Spinal cord (tissue), 9 donors: ENCODE measurements at regions not wholly inside any gene's neighbourhood (a gene's known extent, or its start where the extent isn't known, plus 50 kb on each side); places are given as distances from the start of the nearest gene placed in this dataset.

ENCODE experiments used
- DNase-seq, 6 donors: peaks; one replicate each; pipeline versions ENCODE4 v3.0.0 to v3.0.0-alpha.2; 2013 to 2015; ENCODE audit warnings: low spot score in 6 of 6, low read depth in 4 of 6
- H3K27ac ChIP-seq: one replicate; pipeline ENCODE4 v1.5.1; 2013; ENCODE audit warnings: low read depth, low read length, control low read depth
- H3K27me3 ChIP-seq: one replicate; pipeline ENCODE4 v1.6.1; 2013; ENCODE audit warnings: low read length; ENCODE audit not compliant: control insufficient read depth, insufficient read depth
- H3K36me3 ChIP-seq: one replicate; pipeline ENCODE4 v1.6.1; 2013; ENCODE audit warnings: low read length; ENCODE audit not compliant: control insufficient read depth, insufficient read depth
- H3K4me1 ChIP-seq: one replicate; pipeline ENCODE4 v1.6.1; 2013; ENCODE audit warnings: low read length; ENCODE audit not compliant: control insufficient read depth, insufficient read depth
- H3K4me3 ChIP-seq: one replicate; pipeline ENCODE4 v1.5.1; 2013; ENCODE audit warnings: low read depth, low read length, control low read depth
- H3K9me3 ChIP-seq: one replicate; pipeline ENCODE4 v1.6.1; 2013; ENCODE audit warnings: low read length; ENCODE audit not compliant: control insufficient read depth, insufficient read depth
- WGBS: methylation state at CpG from one replicate; pipeline ENCODE4 v1.1.5; 2013; ENCODE audit warnings: missing lambda C conversion rate; ENCODE audit not compliant: insufficient coverage; 5-methylcytosine and 5-hydroxymethylcytosine counted together
- donor health status: healthy.

DNA sequence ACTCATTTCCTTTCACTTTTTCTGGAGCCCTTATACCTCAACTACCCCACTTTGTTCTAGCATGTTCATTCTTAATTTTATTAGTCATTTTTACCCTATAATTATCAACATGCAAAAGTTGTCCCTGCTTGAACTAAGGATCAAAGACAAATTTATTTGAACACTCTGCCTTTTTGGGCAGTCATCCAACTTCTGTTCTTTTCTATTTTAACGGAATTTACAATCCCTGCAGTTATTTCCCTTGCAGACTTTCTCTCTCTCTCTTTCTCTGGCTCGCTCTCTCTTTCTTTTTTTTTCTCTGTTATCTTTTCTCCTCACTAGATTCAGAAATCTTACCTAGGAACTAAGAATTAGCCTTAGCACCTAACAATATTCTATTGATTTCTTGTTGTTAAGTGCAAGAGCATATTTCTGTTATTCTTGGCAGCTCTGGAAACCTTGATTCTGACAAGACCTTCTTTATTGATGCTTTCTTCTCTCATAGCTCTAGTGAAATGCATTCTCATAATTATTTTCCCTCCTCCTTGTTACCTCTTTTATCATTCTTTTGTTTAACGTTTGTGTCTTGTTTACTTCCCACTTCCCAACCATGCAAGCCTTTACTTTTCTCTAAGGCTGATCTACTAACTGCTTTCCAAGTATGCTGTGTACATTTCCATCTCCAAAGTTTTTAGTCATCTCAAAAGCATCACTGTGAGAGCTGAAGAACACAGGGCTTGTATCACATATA lies 951.6 kb downstream of the DIPK2A start:
- peak in 2 of 6 donors; percentile 19 to 47 for DNase-seq
- WGBS: 43% methylated on average over 1 of the region's 3 CpGs
- H3K36me3 ChIP-seq: no peaks in the 10 kb centered on the region
- no peaks in the 10 kb centered on the region for H3K27me3 ChIP-seq
- H3K4me3 ChIP-seq: peak overlapping the region; percentile 1
- H3K27ac ChIP-seq: no peak overlapping the region
- H3K9me3 ChIP-seq: peaks cover 1% of the 10 kb centered on the region
- H3K4me1 ChIP-seq: no peaks in the 10 kb centered on the region

DNA sequence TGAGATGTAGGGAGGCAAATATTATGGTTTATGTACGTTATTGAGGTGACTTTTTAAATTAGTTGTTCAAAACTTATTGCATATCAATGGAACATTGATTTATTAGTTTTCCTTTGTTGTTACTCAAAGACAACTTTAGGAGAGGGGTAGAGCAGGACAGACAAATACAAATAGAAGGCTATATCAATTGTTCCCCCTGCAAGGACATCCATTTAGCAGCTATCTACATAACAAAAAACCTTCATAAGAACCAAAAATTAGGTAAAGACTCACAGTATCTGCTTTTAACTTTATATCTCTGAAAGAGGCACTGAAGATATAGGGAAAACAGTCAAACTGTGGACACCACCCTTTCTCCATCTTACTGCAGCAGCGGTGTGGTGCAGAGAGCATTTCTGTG lies 958.8 kb downstream of the DIPK2A start:
- H3K27ac ChIP-seq: no peak overlapping the region
- WGBS: no CpG with 5 or more reads among the region's 2 CpGs

DNA sequence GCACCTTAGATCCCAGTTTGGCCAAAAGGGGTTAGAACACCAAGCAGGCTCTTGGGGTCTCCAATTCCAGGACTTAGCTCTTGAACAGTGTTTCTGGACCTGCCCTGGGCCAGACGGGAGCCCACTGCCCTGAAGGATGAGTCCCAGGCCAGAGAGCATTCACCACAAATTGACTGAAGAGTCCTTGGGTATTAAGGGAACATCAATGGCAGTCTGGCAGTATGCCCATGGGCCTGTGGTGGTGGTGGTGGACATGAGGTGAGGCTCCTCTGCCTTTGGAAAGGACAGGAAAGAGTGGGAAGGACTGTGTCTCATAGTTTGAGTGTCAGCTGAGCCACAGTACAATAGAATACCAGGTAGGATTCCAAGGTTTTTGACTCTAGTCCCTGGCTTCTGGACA lies 960.0 kb downstream of the DIPK2A start:
- 78% methylated on average over 1 of the region's 1 CpG for WGBS

More for the DNA sequence above, 958.8 kb downstream of the DIPK2A start:
- Histone ChIP-seq H3K27me3 (no peaks in the 10 kb centered on the region), H3K9me3 (peaks cover under 1% of the 10 kb centered on the region), H3K36me3 (no peaks in the 10 kb centered on the region), H3K4me1 (no peaks in the 10 kb centered on the region), H3K4me3 (no peak overlapping the region)
- DNase-seq: no peak

DNA sequence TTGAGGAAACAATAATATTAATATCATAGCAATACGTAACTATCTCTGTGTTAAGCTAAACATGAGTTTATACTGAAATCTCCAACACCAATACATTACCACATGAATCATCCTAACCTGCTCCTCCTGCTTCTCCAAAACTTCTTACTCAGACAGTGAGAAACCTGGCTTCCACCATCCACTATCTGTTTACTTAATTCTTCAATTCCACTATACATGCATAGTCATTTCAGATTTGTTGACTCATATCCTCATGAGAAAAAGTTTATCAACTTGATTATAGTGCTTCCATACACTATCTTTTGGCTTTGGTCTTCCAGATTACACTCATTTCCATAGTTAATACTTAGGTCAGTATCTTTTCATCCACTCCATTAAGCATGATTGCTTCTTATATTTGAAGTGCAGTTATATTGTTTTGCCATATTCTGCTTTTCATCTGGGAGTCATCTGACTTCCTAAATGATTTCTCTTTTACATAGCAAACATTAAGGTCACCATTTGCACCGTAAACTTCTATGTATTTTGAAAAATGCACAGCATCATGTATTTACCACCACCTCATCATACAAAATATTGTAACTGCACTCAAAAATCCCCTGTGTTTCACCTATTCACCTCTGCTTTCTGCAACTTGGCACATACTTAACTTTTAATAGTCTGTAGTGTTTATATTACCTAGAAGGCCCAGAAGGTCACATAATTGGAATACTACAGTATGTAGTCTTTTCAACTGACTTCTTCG lies 970.6 kb downstream of the DIPK2A start:
- H3K27me3 ChIP-seq: no peaks in the 10 kb centered on the region
- H3K4me1 ChIP-seq: no peaks in the 10 kb centered on the region
- WGBS: 0% methylated on average over 1 of the region's 3 CpGs
- no peaks in the 10 kb centered on the region for H3K9me3 ChIP-seq
- no peak overlapping the region for H3K4me3 ChIP-seq
- no peaks in the 10 kb centered on the region for H3K36me3 ChIP-seq
- no peak overlapping the region for H3K27ac ChIP-seq
- no peak for DNase-seq

More for the DNA sequence above, 960.0 kb downstream of the DIPK2A start:
- Histone ChIP-seq H3K9me3 (peaks cover 3% of the 10 kb centered on the region), H3K4me1 (no peaks in the 10 kb centered on the region), H3K27ac (no peak overlapping the region), H3K36me3 (no peaks in the 10 kb centered on the region), H3K4me3 (no peak overlapping the region), H3K27me3 (no peaks in the 10 kb centered on the region)
- DNase-seq: no peak

DNA sequence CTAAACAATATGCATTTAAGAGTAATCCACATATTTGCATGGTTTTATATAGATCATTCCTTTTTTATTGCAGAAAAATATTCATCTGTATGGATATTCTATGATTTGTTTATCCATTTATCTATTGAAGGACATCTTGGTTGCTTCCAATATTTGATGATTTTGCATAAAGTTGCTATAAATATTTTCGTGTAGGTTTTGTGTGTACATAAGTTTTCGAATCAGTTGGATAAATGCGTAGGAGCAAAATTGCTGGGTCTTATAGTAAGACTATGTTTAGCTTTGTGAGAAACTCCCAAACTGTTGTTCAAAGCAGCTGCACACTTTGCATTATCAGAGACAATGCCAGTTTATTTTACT lies 971.2 kb downstream of the DIPK2A start:
- no peaks in the 10 kb centered on the region for H3K4me1 ChIP-seq
- DNase-seq: no peak
- H3K4me3 ChIP-seq: no peak overlapping the region
- H3K27ac ChIP-seq: no peak overlapping the region
- H3K27me3 ChIP-seq: no peaks in the 10 kb centered on the region
- no peaks in the 10 kb centered on the region for H3K9me3 ChIP-seq
- no peaks in the 10 kb centered on the region for H3K36me3 ChIP-seq
- WGBS: 100% methylated on average over 2 of the region's 3 CpGs

DNA sequence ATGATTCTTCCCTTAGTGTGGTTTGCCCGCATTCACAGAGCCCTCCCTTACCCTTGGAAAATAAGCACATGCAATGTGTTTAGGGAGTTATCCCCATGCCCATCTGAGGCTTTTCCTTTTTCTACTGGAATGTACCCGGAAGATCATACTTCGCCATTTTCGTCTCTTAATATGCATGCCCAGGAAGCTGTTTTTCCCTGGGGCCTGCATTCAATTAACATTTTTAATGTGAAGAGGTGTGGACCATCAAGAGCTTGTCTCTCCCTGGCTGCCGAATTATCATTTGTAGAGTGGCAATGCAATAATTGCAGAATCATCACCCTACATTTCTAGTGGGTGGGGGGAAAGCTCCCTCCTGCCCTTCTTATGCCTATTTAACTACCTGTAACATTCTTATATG lies 976.3 kb downstream of the DIPK2A start:
- Histone ChIP-seq H3K27me3 (no peaks in the 10 kb centered on the region), H3K4me3 (no peak overlapping the region), H3K4me1 (no peaks in the 10 kb centered on the region), H3K36me3 (no peaks in the 10 kb centered on the region), H3K27ac (no peak overlapping the region), H3K9me3 (no peaks in the 10 kb centered on the region)
- WGBS: no CpG with 5 or more reads among the region's 5 CpGs
- no peak for DNase-seq

DNA sequence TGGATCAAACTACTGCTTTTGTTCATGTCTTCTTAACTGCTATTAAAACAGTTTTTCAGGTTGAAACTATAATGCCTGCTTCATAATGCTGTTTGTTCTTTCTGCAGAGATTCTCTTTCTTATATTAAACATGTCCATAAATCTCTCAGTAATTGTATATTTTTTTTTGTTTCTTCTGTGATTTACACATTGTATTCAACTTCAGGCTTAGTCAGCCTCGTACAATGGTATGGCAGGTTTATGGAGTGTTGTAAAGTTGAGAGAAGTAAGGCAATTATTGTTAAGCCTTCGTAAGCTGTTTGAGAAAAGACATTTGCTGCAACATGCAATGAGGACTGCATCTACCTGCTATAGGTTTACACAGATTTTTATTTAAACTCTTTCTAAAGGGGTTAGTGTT lies 977.1 kb downstream of the DIPK2A start:
- Histone ChIP-seq H3K9me3 (no peaks in the 10 kb centered on the region), H3K36me3 (no peaks in the 10 kb centered on the region), H3K4me1 (no peaks in the 10 kb centered on the region), H3K4me3 (no peak overlapping the region), H3K27me3 (no peaks in the 10 kb centered on the region), H3K27ac (no peak overlapping the region)
- no CpG with 5 or more reads among the region's 2 CpGs for WGBS
- DNase-seq: no peak

DNA sequence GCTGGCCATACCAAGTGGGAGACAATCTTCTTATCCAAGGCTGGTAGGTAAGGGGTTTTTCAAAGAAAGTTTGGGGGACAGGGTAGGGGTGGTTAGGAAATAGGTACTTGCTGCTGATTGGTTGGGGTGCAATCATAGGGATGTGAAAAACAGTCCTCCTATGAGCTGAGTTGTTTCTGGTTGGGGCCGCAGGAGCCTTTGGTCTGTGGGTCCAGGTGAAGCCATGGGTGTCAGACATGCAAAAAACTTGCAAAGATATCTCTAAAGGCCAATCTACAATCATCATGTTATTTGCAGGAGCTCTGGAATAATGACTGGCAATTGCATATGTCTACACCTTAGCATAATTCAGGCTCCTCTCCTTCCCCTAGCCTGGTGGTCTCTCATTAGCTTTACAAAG lies 982.3 kb downstream of the DIPK2A start:
- DNase-seq: no peak
- no peaks in the 10 kb centered on the region for H3K9me3 ChIP-seq
- H3K27me3 ChIP-seq: no peaks in the 10 kb centered on the region
- H3K36me3 ChIP-seq: no peaks in the 10 kb centered on the region
- no peaks in the 10 kb centered on the region for H3K4me1 ChIP-seq
- no CpG with 5 or more reads among the region's 1 CpG for WGBS
- H3K27ac ChIP-seq: no peak overlapping the region
- no peak overlapping the region for H3K4me3 ChIP-seq

DNA sequence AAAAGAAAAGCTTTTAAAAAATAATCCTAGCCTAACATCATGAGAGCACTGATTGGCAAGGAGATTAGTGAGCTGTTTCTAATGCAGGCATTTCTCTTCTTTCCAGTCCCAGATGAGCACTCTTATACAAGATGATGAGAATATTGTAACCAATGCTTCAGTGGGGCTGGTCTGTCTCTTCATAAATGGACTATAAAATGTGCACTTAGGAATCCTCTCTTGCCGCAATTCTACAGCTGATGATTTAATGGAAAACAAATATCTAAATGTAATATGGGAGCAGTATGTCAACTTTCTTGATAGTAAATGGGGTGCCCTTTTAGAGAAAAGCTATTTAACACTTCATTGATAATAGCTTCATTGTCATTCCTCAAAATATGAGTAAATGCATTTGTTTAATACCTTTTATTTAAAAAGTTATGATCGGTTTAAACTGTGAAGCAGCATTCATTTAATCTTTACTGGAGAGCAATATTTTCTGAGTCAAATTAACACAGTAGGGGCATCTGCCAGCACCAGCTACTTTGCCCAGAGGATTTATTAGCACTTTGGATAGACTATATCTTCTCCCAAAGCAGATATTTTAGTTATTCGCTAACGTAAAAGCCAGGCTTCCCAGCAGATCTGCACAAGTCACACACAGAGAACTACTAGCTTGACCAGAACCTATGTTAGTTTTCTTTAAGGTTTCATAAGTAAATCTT lies 985.9 kb downstream of the DIPK2A start:
- Histone ChIP-seq H3K36me3 (no peaks in the 10 kb centered on the region), H3K9me3 (no peaks in the 10 kb centered on the region), H3K27ac (no peak overlapping the region), H3K27me3 (no peaks in the 10 kb centered on the region), H3K4me3 (no peak overlapping the region), H3K4me1 (no peaks in the 10 kb centered on the region)
- DNase-seq: peak in 1 of 6 donors; percentile 79
- whole genome bisulfite sequencing: no CpG with 5 or more reads among the region's 4 CpGs
